HepG2 (cell line): ENCODE measurements at regions not wholly inside any gene's neighbourhood (a gene's known extent, or its start where the extent isn't known, plus 50 kb on each side); places are given as distances from the start of the nearest gene placed in this dataset.

Experiments used
- ATAC-seq: fragments of 200-7000 bp; cut with Tn5 transposase; 3 replicates; pipeline ENCODE4 v1.9.1; 2020; ENCODE audit warnings: mild to moderate bottlenecking, moderate library complexity
- BruUV-seq: library from RNA; stranded (reverse); fragments of 400-500 nt; replicated peaks from 2 replicates; lab custom pipeline; 2021; lab: Mats Ljungman, UMichigan
- CTCF ChIA-PET: fragments of 300-600 bp; formaldehyde crosslinking; extraction: SDS; loops from one replicate; lab custom pipeline; 2021; ENCODE audit warnings: low total read pairs, inconsistent platforms, low intra/inter-chr PET ratio; lab: Yijun Ruan, JAX
- POLR2A ChIA-PET: fragments of 350-600 bp; sonication (Branson Sonifier 250); formaldehyde crosslinking; loops from one replicate; lab custom pipeline; 2020; ENCODE audit warnings: antibody characterized with exemption, inconsistent platforms; lab: Yijun Ruan, JAX
- DNase-seq: peaks from one replicate; pipeline ENCODE4 v3.0.0-alpha.2; 2015; ENCODE audit warnings: low spot score
- FAIRE-seq: peaks from 3 replicates; lab custom pipeline; 2011; peaks lifted over from hg19 to GRCh38; lab: Jason Lieb, UNC
- H2AFZ ChIP-seq: one replicate; pipeline ENCODE4 v1.6.1; 2011; ENCODE audit warnings: low read length, inconsistent platforms
- H3K27ac ChIP-seq: fragments of 300-600 bp; 3 replicates; pipeline ENCODE4 v1.8.0; 2011; ENCODE audit warnings: mixed run types, mild to moderate bottlenecking, mixed read lengths, low read length, inconsistent platforms; ENCODE audit not compliant: insufficient read depth; ENCODE audit errors: extremely low read length
- H3K27me3 ChIP-seq, 2 experiments: fragments of 200-600 bp in 1 of 2; 2 replicates in 1 of 2; 3 replicates in 1 of 2; pipeline versions ENCODE4 v1.6.0 to v1.8.0; 2011; ENCODE audit warnings: low read length in 2 of 2, mild to moderate bottlenecking in 2 of 2, moderate library complexity in 2 of 2, inconsistent platforms in 1 of 2; ENCODE audit not compliant: insufficient read depth in 2 of 2, control insufficient read depth in 1 of 2
- H3K36me3 ChIP-seq, 2 experiments: fragments of 200-600 bp in 1 of 2; replicated peaks in 1 of 2; 2 replicates in 1 of 2; 3 replicates in 1 of 2; pipeline versions ENCODE4 v1.5.1 to v1.8.0; 2011; ENCODE audit warnings: low read length in 2 of 2, inconsistent platforms in 1 of 2; ENCODE audit not compliant: insufficient read depth in 2 of 2, control insufficient read depth in 1 of 2
- H3K4me1 ChIP-seq: 2 replicates; pipeline ENCODE4 v1.5.1; 2012; ENCODE audit warnings: low read length, inconsistent platforms; ENCODE audit not compliant: insufficient read depth
- H3K4me2 ChIP-seq: 2 replicates; pipeline ENCODE4 v1.6.0; 2011; ENCODE audit warnings: low read depth, low read length, inconsistent platforms
- H3K4me3 ChIP-seq, 3 experiments: fragments of 200-600 bp in 1 of 3; sonication (generic), shearing (Covaris generic) in 1 of 3; replicated peaks in 1 of 3; 2 replicates each; pipeline ENCODE4 v1.5.1; 2011 to 2016; ENCODE audit warnings: low read length in 3 of 3, inconsistent platforms in 2 of 3, low read depth in 2 of 3, mild to moderate bottlenecking in 2 of 3, control low read depth in 1 of 3, mixed read lengths in 1 of 3; ENCODE audit not compliant: insufficient read depth in 1 of 3
- H3K79me2 ChIP-seq: one replicate; pipeline ENCODE4 v1.6.1; 2011; ENCODE audit warnings: low read length, inconsistent platforms; ENCODE audit not compliant: insufficient read depth
- H3K9ac ChIP-seq: 2 replicates; pipeline ENCODE4 v1.6.0; 2011; ENCODE audit warnings: mild to moderate bottlenecking, low read depth, low read length, inconsistent platforms; ENCODE audit not compliant: insufficient read depth
- H3K9me3 ChIP-seq: 2 replicates; pipeline ENCODE4 v1.5.1; 2012; ENCODE audit warnings: mild to moderate bottlenecking, low read length
- H4K20me1 ChIP-seq: 2 replicates; pipeline ENCODE4 v1.6.0; 2011; ENCODE audit warnings: inconsistent platforms, mild to moderate bottlenecking, low read length, moderate library complexity; ENCODE audit not compliant: insufficient read depth
- ATF7-NPFF ChIP-seq: sonication (generic); formaldehyde crosslinking; IDR thresholded peaks from 2 replicates; pipeline ENCODE4 v1.8.1; 2023; ENCODE audit warnings: mild to moderate bottlenecking, low read depth, missing genetic modification reagents, moderate library complexity
- GATAD1 ChIP-seq: IDR thresholded peaks from 2 replicates; pipeline ENCODE4 v1.6.1; 2016; ENCODE audit warnings: missing genetic modification reagents, missing compliant biosample characterization
- REXO4 ChIP-seq: sonication (generic); formaldehyde crosslinking; IDR thresholded peaks from 2 replicates; pipeline ENCODE4 v1.8.0; 2022; ENCODE audit warnings: missing genetic modification reagents, mild to moderate bottlenecking, borderline replicate concordance
- SP2 ChIP-seq: sonication (generic); formaldehyde crosslinking; IDR thresholded peaks from 2 replicates; pipeline ENCODE4 v1.5.1; 2020; ENCODE audit warnings: mild to moderate bottlenecking, missing genetic modification reagents
- TBX2 ChIP-seq: sonication (generic); formaldehyde crosslinking; IDR thresholded peaks from 2 replicates; pipeline ENCODE4 v1.5.0; 2020; ENCODE audit warnings: missing genetic modification reagents, mild to moderate bottlenecking, borderline replicate concordance
- THRA ChIP-seq: sonication (generic); formaldehyde crosslinking; IDR thresholded peaks from 2 replicates; pipeline ENCODE4 v1.4.0; 2020; ENCODE audit warnings: missing genetic modification reagents, borderline replicate concordance
- ZNF407 ChIP-seq: sonication (generic); formaldehyde crosslinking; IDR thresholded peaks from one replicate; pipeline ENCODE4 v1.5.1; 2020; ENCODE audit warnings: mild to moderate bottlenecking, missing genetic modification reagents; ENCODE audit errors: not compliant biosample characterization
- ZNF512B ChIP-seq: sonication (generic); formaldehyde crosslinking; IDR thresholded peaks from 2 replicates; pipeline ENCODE4 v1.5.1; 2020; ENCODE audit warnings: missing genetic modification reagents, mild to moderate bottlenecking, borderline replicate concordance
- ZNF513 ChIP-seq: sonication (generic); formaldehyde crosslinking; conservative IDR thresholded peaks from 2 replicates; pipeline ENCODE4 v1.5.0; 2020; ENCODE audit warnings: missing genetic modification reagents
- ZSCAN12 ChIP-seq: sonication (generic); formaldehyde crosslinking; IDR thresholded peaks from 2 replicates; pipeline ENCODE4 v1.9.0; 2021; ENCODE audit warnings: mild to moderate bottlenecking, missing genetic modification reagents
- WGBS: methylation state at CpG from one replicate; pipeline ENCODE4 v1.1.6; 2017; ENCODE audit warnings: low lambda C conversion rate; 5-methylcytosine and 5-hydroxymethylcytosine counted together
- in situ Hi-C: cut with HindIII; loops from 2 replicates; pipeline ENCODE4 v1.10.0; 2017; ENCODE audit warnings: low pct_unique_long_range_greater_than_20kb; ENCODE audit not compliant: extremely low pct_ligation_motif_present
- intact Hi-C: fragments of 100-400 bp; cut with micrococcal nuclease; formaldehyde crosslinking; loops from one replicate; pipeline ENCODE4 v1.10.0; 2022; ENCODE audit not compliant: unreplicated experiment

- H3K36me3 ChIP-seq = peaks cover 7 to 41% of the 10 kb centered on the region in 2 experiments
- no peak overlapping the region for H2AFZ ChIP-seq
- no peak overlapping the region for H3K27ac ChIP-seq
- intact Hi-C loops = loop anchor here (2.0 kb wide), 1 partner anchor 165 kb away; no protein-coding TSS in a partner anchor
- H3K27me3 ChIP-seq = no peaks in the 10 kb centered on the region
- BruUV-seq = no TSS peak
- no peak for ATAC-seq
- POLR2A ChIA-PET = interaction anchor here (1.3 kb wide), 1 partner anchor 10 kb away, joined by 3 read pairs; no protein-coding TSS in a partner anchor
- no peak overlapping the region for H3K4me2 ChIP-seq
- 88% methylated on average over 5 of the region's 5 CpGs for whole genome bisulfite sequencing
- CTCF ChIA-PET = interaction anchor here (1.3 to 2.0 kb wide), 4 partner anchors 19 to 164 kb away, joined by 3 to 9 read pairs (median 6); no protein-coding TSS in a partner anchor
- no peaks in the 10 kb centered on the region for H3K9me3 ChIP-seq
- H3K79me2 ChIP-seq = no peaks in the 10 kb centered on the region
- H3K9ac ChIP-seq = no peak overlapping the region
- peaks cover 22% of the 10 kb centered on the region for H3K4me1 ChIP-seq
- DNase-seq = no peak
- peaks cover 7% of the 10 kb centered on the region; the same call in 1 of the 2 replicates for H4K20me1 ChIP-seq
- in situ Hi-C loops = no loop called here
- H3K4me3 ChIP-seq = no peak overlapping the region
- no peak for FAIRE-seq
- no peak for TF ChIP-seq TBX2
- TF ChIP-seq SP2 (CRISPR knock-in tag) = no peak
- no peak for TF ChIP-seq REXO4 (CRISPR knock-in tag)
- TF ChIP-seq ZSCAN12 (CRISPR knock-in tag) = no peak
- TF ChIP-seq GATAD1 (CRISPR knock-in tag) = no peak
- TF ChIP-seq ZNF513 (CRISPR knock-in tag) = no peak
- no peak for TF ChIP-seq ZNF512B (CRISPR knock-in tag)
- no peak for TF ChIP-seq ATF7-NPFF (CRISPR knock-in tag)
- TF ChIP-seq THRA (CRISPR knock-in tag) = no peak
- no peak for TF ChIP-seq ZNF407 (CRISPR knock-in tag)
Observed at GRCh38 chr7:130875901-130876300, 141.9 kb upstream of the KLF14 start.
